BLaER1 (cell line): ENCODE measurements at regions not wholly inside any gene's neighbourhood (a gene's known extent, or its start where the extent isn't known, plus 50 kb on each side); places are given as distances from the start of the nearest gene placed in this dataset.

Source experiments
- H3K27ac ChIP-seq: shearing (Covaris generic); formaldehyde crosslinking; 2 replicates; pipeline ENCODE4 v1.8.1; 2022
- H3K27me3 ChIP-seq: shearing (Covaris generic); formaldehyde crosslinking; 2 replicates; pipeline ENCODE4 v1.8.1; 2022
- H3K36me3 ChIP-seq: shearing (Covaris generic); formaldehyde crosslinking; 2 replicates; pipeline ENCODE4 v1.8.1; 2022
- H3K4me1 ChIP-seq: shearing (Covaris generic); formaldehyde crosslinking; 2 replicates; pipeline ENCODE4 v1.8.1; 2022
- H3K4me2 ChIP-seq: shearing (Covaris generic); formaldehyde crosslinking; 2 replicates; pipeline ENCODE4 v1.8.1; 2022
- H3K4me3 ChIP-seq: shearing (Covaris generic); formaldehyde crosslinking; 2 replicates; pipeline ENCODE4 v1.8.1; 2022
- H3K9ac ChIP-seq: shearing (Covaris generic); formaldehyde crosslinking; 2 replicates; pipeline ENCODE4 v1.8.1; 2022
- H3K9me3 ChIP-seq: shearing (Covaris generic); formaldehyde crosslinking; 2 replicates; pipeline ENCODE4 v1.8.1; 2022
- H4K20me1 ChIP-seq: shearing (Covaris generic); formaldehyde crosslinking; 2 replicates; pipeline ENCODE4 v1.8.1; 2022
- Cebpa-rat ChIP-seq: shearing (Covaris generic); IDR thresholded peaks from 2 replicates; pipeline ENCODE4 v1.8.1; 2022

GRCh38 chr1:30194741-30195423, 528.5 kb downstream of the MATN1 start:
- Histone ChIP-seq H3K36me3 (no peaks in the 10 kb centered on the region), H3K9me3 (peaks cover 2% of the 10 kb centered on the region; the same call in 1 of the 2 replicates), H3K27ac (no peak overlapping the region), H3K4me3 (no peak overlapping the region), H4K20me1 (no peaks in the 10 kb centered on the region), H3K27me3 (no peaks in the 10 kb centered on the region), H3K4me2 (0 out of 2 replicates have a peak overlapping the region, but pooled peaks have one; percentile 1), H3K4me1 (peaks cover 26% of the 10 kb centered on the region), H3K9ac (no peak overlapping the region)
- TF ChIP-seq Cebpa-rat: no peak

GRCh38 chr1:30194046-30194619, 529.3 kb downstream of the MATN1 start:
- TF ChIP-seq Cebpa-rat: no peak
- Histone ChIP-seq H3K4me2 (no peak overlapping the region), H3K36me3 (no peaks in the 10 kb centered on the region), H3K4me3 (no peak overlapping the region), H3K27ac (no peak overlapping the region), H3K9ac (no peak overlapping the region), H3K27me3 (no peaks in the 10 kb centered on the region), H4K20me1 (no peaks in the 10 kb centered on the region), H3K9me3 (no peaks in the 10 kb centered on the region), H3K4me1 (peaks cover 26% of the 10 kb centered on the region)

- no peaks in the 10 kb centered on the region for H3K27me3 ChIP-seq
- H3K4me2 ChIP-seq: no peak overlapping the region
- no peak overlapping the region for H3K27ac ChIP-seq
- no peak overlapping the region for H3K9ac ChIP-seq
- H4K20me1 ChIP-seq: no peaks in the 10 kb centered on the region
- no peak overlapping the region for H3K4me3 ChIP-seq
- no peak for TF ChIP-seq Cebpa-rat
- no peaks in the 10 kb centered on the region for H3K9me3 ChIP-seq
- peaks cover 26% of the 10 kb centered on the region for H3K4me1 ChIP-seq
- no peaks in the 10 kb centered on the region for H3K36me3 ChIP-seq
Measured at GRCh38 chr1:30192969-30193630, 530.3 kb downstream of the MATN1 start.

GRCh38 chr1:30191154-30191702, 532.2 kb downstream of the MATN1 start:
- no peaks in the 10 kb centered on the region for H3K36me3 ChIP-seq
- H3K27me3 ChIP-seq: no peaks in the 10 kb centered on the region
- no peak overlapping the region for H3K4me2 ChIP-seq
- no peak overlapping the region for H3K9ac ChIP-seq
- H3K4me3 ChIP-seq: no peak overlapping the region
- no peaks in the 10 kb centered on the region for H3K9me3 ChIP-seq
- no peak overlapping the region for H3K27ac ChIP-seq
- TF ChIP-seq Cebpa-rat: no peak
- H3K4me1 ChIP-seq: peaks cover 12% of the 10 kb centered on the region
- no peaks in the 10 kb centered on the region for H4K20me1 ChIP-seq

GRCh38 chr1:30190511-30191153, 532.8 kb downstream of the MATN1 start:
- no peak for TF ChIP-seq Cebpa-rat
- Histone ChIP-seq H3K27ac (no peak overlapping the region), H3K27me3 (no peaks in the 10 kb centered on the region), H3K9me3 (no peaks in the 10 kb centered on the region), H3K36me3 (no peaks in the 10 kb centered on the region), H3K4me2 (no peak overlapping the region), H3K4me3 (no peak overlapping the region), H3K9ac (no peak overlapping the region), H3K4me1 (peaks cover 9% of the 10 kb centered on the region), H4K20me1 (no peaks in the 10 kb centered on the region)

GRCh38 chr1:30189818-30190500, 533.4 kb downstream of the MATN1 start:
- TF ChIP-seq Cebpa-rat: no peak
- H3K27ac ChIP-seq: no peak overlapping the region
- no peak overlapping the region for H3K4me2 ChIP-seq
- no peak overlapping the region for H3K4me3 ChIP-seq
- peaks cover 3% of the 10 kb centered on the region for H3K4me1 ChIP-seq
- no peaks in the 10 kb centered on the region for H3K27me3 ChIP-seq
- no peaks in the 10 kb centered on the region for H4K20me1 ChIP-seq
- H3K9me3 ChIP-seq: no peaks in the 10 kb centered on the region
- no peaks in the 10 kb centered on the region for H3K36me3 ChIP-seq
- no peak overlapping the region for H3K9ac ChIP-seq

DNA sequence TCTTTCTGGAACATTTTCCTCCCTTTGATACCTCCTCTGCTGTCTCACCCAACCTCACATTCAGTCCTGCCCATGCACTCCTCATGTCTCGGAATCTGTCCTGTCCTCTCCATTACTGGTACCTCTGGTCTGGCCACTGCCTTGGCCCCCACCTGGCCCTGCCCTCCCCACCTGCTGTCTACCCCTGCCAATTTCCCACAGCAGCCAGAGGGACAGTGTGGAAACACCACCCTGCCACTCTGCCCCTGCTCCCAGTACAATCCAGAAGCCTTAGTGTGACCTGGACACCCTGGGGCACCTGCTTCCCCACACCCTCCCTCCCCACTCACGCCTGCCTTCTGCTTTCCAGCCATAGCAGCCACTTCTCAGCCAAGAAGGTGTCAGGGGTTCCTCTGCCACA, 534.4 kb downstream of the MATN1 start:
- Histone ChIP-seq H3K9me3 (no peaks in the 10 kb centered on the region), H3K36me3 (no peaks in the 10 kb centered on the region), H3K4me3 (no peak overlapping the region), H3K27ac (no peak overlapping the region), H4K20me1 (no peaks in the 10 kb centered on the region), H3K4me2 (no peak overlapping the region), H3K9ac (no peak overlapping the region), H3K4me1 (no peaks in the 10 kb centered on the region), H3K27me3 (no peaks in the 10 kb centered on the region)
- no peak for TF ChIP-seq Cebpa-rat

GRCh38 chr1:30188329-30188728, 535.1 kb downstream of the MATN1 start:
- H3K27ac ChIP-seq: no peak overlapping the region
- no peak overlapping the region for H3K4me2 ChIP-seq
- no peak overlapping the region for H3K9ac ChIP-seq
- no peaks in the 10 kb centered on the region for H3K9me3 ChIP-seq
- TF ChIP-seq Cebpa-rat: no peak
- H3K4me1 ChIP-seq: no peaks in the 10 kb centered on the region
- H4K20me1 ChIP-seq: no peaks in the 10 kb centered on the region
- no peaks in the 10 kb centered on the region for H3K27me3 ChIP-seq
- H3K4me3 ChIP-seq: no peak overlapping the region
- no peaks in the 10 kb centered on the region for H3K36me3 ChIP-seq

- Histone ChIP-seq H4K20me1 (no peaks in the 10 kb centered on the region), H3K4me3 (no peak overlapping the region), H3K9me3 (no peaks in the 10 kb centered on the region), H3K4me1 (no peaks in the 10 kb centered on the region), H3K27me3 (no peaks in the 10 kb centered on the region), H3K27ac (no peak overlapping the region), H3K36me3 (no peaks in the 10 kb centered on the region), H3K4me2 (no peak overlapping the region), H3K9ac (no peak overlapping the region)
- no peak for TF ChIP-seq Cebpa-rat
Measured at GRCh38 chr1:30187413-30188023, 535.9 kb downstream of the MATN1 start.
